ENCODE measurements at regions not wholly inside any gene's neighbourhood (a gene's known extent, or its start where the extent isn't known, plus 50 kb on each side); places are given as distances from the start of the nearest gene placed in this dataset.

GRCh38 chr4:110916505-110916904 is 293.6 kb upstream of the PITX2 start:
- H3F3A ChIP-seq (ENCODE audit: insufficient read depth, low read length) = no peaks in the 10 kb centered on the region
- H2AFZ ChIP-seq (ENCODE audit: low read length) = no peak overlapping the region
- H3K36me3 ChIP-seq (replicated peaks; ENCODE audit: insufficient read depth, low read length) = no peaks in the 10 kb centered on the region
- no peaks in the 10 kb centered on the region for H3K79me2 ChIP-seq (ENCODE audit: low read length)
- H3K9me2 ChIP-seq (replicated peaks; ENCODE audit: insufficient read depth, low read length) = no peaks in the 10 kb centered on the region
- no peaks in the 10 kb centered on the region for H3K9me3 ChIP-seq (replicated peaks; ENCODE audit: insufficient read depth, low read length)
- no peak for DNase-seq
- no peak overlapping the region for H3K4me3 ChIP-seq (ENCODE audit: low read length)
- H3K4me1 ChIP-seq (ENCODE audit: low read length) = no peaks in the 10 kb centered on the region
- H3K9ac ChIP-seq (ENCODE audit: low read length) = no peak overlapping the region
- no peaks in the 10 kb centered on the region for H3K27me3 ChIP-seq (replicated peaks; ENCODE audit: insufficient read depth, low read length)
- H3K27ac ChIP-seq (ENCODE audit: low read length) = no peak overlapping the region
- H4K20me1 ChIP-seq (ENCODE audit: insufficient read depth, low read length) = no peaks in the 10 kb centered on the region
- TF ChIP-seq CTCF (IDR thresholded peaks at IDR 0.05; ENCODE audit: low read length) = no peak
- TF ChIP-seq EZH2phosphoT487 (IDR thresholded peaks at IDR 0.05; ENCODE audit: low read length) = no peak
- no peak for TF ChIP-seq EZH2 (optimal IDR thresholded peaks at IDR 0.05; ENCODE audit: low read depth, low read length)
- no peak overlapping the region for H3K4me2 ChIP-seq (ENCODE audit: low read depth, low read length)

- TF ChIP-seq EZH2 (optimal IDR thresholded peaks at IDR 0.05; ENCODE audit: low read depth, low read length) (no peak), CTCF (IDR thresholded peaks at IDR 0.05; ENCODE audit: low read length) (no peak), EZH2phosphoT487 (IDR thresholded peaks at IDR 0.05; ENCODE audit: low read length) (no peak)
- no peaks in the 10 kb centered on the region for H3F3A ChIP-seq (ENCODE audit: insufficient read depth, low read length)
- H3K27ac ChIP-seq (ENCODE audit: low read length) = no peak overlapping the region
- H3K9me2 ChIP-seq (replicated peaks; ENCODE audit: insufficient read depth, low read length) = no peaks in the 10 kb centered on the region
- no peak overlapping the region for H3K9ac ChIP-seq (ENCODE audit: low read length)
- no peaks in the 10 kb centered on the region for H3K79me2 ChIP-seq (ENCODE audit: low read length)
- DNase-seq = no peak
- H4K20me1 ChIP-seq (ENCODE audit: insufficient read depth, low read length) = no peaks in the 10 kb centered on the region
- H2AFZ ChIP-seq (ENCODE audit: low read length) = no peak overlapping the region
- no peaks in the 10 kb centered on the region for H3K27me3 ChIP-seq (replicated peaks; ENCODE audit: insufficient read depth, low read length)
- H3K4me2 ChIP-seq (ENCODE audit: low read depth, low read length) = no peak overlapping the region
- H3K4me3 ChIP-seq (ENCODE audit: low read length) = no peak overlapping the region
- no peaks in the 10 kb centered on the region for H3K4me1 ChIP-seq (ENCODE audit: low read length)
- H3K9me3 ChIP-seq (replicated peaks; ENCODE audit: insufficient read depth, low read length) = no peaks in the 10 kb centered on the region
- H3K36me3 ChIP-seq (replicated peaks; ENCODE audit: insufficient read depth, low read length) = no peaks in the 10 kb centered on the region
Measured at GRCh38 chr4:110917835-110918234, 295.0 kb upstream of the PITX2 start.

GRCh38 chr4:110920990-110921389 is 298.1 kb upstream of the PITX2 start:
- H3K4me2 ChIP-seq (ENCODE audit: low read depth, low read length) = no peak overlapping the region
- no peaks in the 10 kb centered on the region for H3K9me2 ChIP-seq (replicated peaks; ENCODE audit: insufficient read depth, low read length)
- no peak overlapping the region for H3K9ac ChIP-seq (ENCODE audit: low read length)
- no peak for TF ChIP-seq EZH2phosphoT487 (IDR thresholded peaks at IDR 0.05; ENCODE audit: low read length)
- no peak for TF ChIP-seq CTCF (IDR thresholded peaks at IDR 0.05; ENCODE audit: low read length)
- no peak for TF ChIP-seq EZH2 (optimal IDR thresholded peaks at IDR 0.05; ENCODE audit: low read depth, low read length)
- H3K27ac ChIP-seq (ENCODE audit: low read length) = no peak overlapping the region
- no peak for DNase-seq
- no peak overlapping the region for H3K4me3 ChIP-seq (ENCODE audit: low read length)
- no peaks in the 10 kb centered on the region for H3K79me2 ChIP-seq (ENCODE audit: low read length)
- no peaks in the 10 kb centered on the region for H4K20me1 ChIP-seq (ENCODE audit: insufficient read depth, low read length)
- H3K27me3 ChIP-seq (replicated peaks; ENCODE audit: insufficient read depth, low read length) = no peaks in the 10 kb centered on the region
- H3F3A ChIP-seq (ENCODE audit: insufficient read depth, low read length) = no peaks in the 10 kb centered on the region
- H3K4me1 ChIP-seq (ENCODE audit: low read length) = no peaks in the 10 kb centered on the region
- no peaks in the 10 kb centered on the region for H3K9me3 ChIP-seq (replicated peaks; ENCODE audit: insufficient read depth, low read length)
- H2AFZ ChIP-seq (ENCODE audit: low read length) = no peak overlapping the region
- no peaks in the 10 kb centered on the region for H3K36me3 ChIP-seq (replicated peaks; ENCODE audit: insufficient read depth, low read length)

All from MM.1S (cell line).